UCSD-AML1 (cell line): ENCODE measurements at regions not wholly inside any gene's neighbourhood (a gene's known extent, or its start where the extent isn't known, plus 50 kb on each side); places are given as distances from the start of the nearest gene placed in this dataset.
"Not testable (repeated sequence)": the region's sequence is repeated elsewhere in the genome, so short reads cannot be mapped to it uniquely, and the experiment has no call there.

Source experiments
- DNase-seq: peaks from one replicate; lab custom pipeline; 2025; ENCODE audit not compliant: unreplicated experiment; lab: John Stamatoyannopoulos, UW

DNA sequence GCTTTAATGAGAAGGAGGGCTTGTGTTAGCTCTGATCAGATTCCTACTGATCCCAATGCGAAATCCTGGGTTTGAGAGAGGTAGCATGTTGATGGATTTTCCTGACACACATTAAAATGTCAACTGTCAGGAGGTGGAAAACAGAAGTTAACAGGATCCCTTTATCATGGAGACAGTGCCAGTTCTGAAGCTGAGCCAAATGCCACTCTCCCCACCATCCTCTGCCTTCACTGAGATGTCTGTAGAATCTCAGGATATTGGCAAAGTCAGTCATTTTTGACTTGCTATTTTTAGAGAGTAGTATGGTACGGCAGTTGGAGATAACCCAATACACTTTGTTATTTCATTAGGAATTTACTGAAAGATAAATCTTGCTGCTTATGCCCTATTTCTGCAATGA is 1816.2 kb upstream of the FLRT2 start:
- DNase-seq: no peak

DNA sequence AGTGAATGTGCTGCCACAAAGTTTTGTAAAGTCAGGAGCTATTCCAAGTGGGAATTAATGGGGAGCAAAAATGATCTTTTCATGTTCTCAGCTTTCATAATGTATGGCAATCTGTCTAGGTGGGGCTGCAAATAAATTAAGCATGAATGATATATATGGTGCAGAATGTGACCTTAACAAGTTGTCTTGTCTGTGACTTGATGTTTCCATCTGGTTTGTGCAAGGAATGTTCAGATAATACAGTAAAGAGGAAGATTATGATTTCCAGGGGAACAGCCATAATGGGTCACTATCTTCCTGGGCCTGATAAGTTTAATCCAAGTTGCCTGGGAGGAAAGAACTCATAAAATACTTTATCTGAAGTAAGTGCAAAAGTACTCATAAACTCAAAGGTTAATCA is 1815.8 kb upstream of the FLRT2 start:
- DNase-seq: no peak

DNA sequence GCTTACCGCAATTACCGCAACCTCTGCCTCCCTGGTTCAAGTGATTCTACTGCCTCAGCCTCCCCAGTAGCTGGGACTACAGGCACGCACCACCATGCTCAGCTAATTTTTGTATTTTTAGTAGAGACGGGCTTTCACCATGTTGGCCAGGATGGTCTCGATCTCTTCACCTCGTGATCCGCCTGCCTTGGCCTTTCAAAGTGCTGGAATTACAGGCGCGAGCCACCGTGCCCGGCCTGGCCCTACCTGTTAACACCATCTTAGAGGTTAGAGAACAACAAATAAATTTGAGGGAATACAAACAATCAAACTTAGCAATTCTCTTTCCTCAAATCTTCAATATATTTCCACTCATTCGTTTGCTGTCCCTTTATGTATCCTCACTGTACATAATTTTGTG is 1810.5 kb upstream of the FLRT2 start:
- DNase-seq: not testable (repeated sequence)

DNA sequence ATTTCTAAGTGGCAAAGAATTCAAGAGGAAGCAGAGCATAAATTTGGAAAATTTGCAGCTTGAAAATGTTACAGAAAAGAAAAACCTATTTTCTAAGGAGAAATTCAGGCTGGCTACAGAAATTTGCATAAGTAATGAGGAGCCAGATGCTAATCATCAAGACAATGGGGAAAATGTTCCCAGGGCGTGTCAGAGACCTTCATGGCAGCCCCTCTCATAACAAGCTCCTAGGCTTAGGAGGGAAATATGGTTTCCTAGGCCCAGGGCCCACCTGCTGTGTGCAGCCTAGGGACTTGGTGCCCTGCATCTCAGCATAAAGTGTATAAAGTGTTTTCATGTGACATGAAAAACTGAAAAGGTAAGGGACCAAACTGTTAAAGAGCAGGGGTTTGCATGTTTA is 1796.3 kb upstream of the FLRT2 start:
- DNase-seq: no peak

DNA sequence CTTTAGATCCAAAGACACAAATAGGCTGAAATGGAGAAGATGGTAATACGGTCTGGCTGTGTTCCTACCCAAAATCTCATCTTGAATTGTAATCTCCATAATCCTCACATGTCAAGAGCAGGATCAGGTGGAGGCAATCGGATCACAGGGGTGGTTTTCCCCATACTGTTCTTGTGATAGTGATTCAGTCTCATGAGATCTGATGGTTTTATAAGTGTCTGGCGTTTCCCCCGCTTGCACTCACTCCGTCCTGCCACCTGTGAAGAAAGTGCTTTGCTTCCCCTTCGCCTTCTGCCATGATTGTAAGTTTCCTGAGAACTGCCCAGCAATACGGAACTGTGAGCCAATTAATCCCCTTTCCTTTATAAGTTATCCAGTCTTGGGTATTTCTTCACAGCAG is 1795.5 kb upstream of the FLRT2 start:
- DNase-seq: no peak

DNA sequence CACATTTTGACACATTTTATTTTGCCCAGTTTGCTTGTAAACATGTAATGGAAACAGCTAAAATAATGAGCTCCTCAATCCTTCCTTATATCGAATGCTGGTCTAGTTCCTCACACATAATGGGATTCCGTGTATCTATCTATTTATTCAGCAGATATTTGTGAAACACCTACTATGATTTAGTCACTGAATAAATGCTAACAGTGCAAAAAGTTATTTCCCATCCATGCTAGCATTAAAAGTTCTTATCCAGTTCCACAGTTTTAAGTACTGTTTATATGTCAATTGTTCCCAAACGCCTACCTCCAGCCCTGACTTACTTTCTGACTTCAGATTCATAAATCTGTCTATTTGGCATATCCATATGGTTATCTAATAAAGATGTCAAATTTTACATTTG is 1788.7 kb upstream of the FLRT2 start:
- no peak for DNase-seq

DNA sequence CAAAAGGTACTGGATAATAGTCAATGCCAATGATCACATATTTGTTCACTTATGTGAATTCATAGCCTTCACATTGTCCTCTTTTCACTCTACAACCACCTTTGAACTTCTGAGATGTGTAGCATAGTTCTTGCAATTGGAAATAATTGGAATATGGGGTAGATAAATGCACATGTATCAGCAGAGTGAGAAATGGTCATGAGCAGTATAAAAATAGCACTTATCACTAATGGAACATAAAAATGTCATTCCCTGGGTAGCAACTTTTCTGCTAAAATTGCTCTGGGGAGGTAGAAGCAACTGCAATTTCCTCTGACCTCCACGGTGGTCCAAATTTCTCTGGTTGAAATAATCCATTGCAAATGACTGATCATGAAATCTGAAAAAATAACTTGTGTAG is 1785.7 kb upstream of the FLRT2 start:
- DNase-seq: no peak

DNA sequence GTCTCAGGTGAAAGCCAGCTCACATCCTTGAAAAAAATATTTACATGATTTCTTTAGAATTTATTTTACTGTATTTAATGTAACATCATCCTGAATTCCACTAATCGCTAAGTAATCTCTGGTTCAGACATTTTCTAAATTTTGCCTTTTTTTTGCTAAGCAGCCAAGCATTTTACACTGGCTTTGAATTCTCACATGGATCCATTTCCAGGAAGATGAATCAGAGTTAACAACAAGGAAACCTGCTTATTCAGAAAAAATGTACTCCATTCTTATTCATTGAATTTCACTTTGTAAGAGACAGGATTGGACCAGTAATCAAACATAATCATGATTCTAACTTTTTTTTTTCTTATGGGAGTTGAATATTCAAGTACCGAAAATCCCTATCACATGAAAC is 1785.1 kb upstream of the FLRT2 start:
- no peak for DNase-seq

DNA sequence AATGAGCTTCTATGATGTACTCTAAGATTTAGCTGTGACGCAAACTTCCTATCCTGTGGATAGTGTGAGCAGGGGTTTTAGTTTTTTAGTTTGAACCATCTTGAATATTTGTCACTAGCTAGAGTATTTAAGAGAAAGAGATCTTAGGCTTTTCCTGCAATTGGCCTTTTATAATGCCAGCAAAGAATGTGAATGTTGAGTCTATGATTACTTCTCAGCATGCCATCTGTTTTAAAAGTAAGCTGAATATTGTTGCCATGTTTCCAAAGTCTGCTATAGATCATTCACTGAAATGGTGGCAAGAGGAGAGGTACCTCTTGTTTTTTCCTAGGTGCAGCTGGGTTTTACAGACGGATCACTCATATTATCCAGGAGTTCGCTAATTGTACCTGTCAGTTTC is 1783.6 kb upstream of the FLRT2 start:
- no peak for DNase-seq

DNA sequence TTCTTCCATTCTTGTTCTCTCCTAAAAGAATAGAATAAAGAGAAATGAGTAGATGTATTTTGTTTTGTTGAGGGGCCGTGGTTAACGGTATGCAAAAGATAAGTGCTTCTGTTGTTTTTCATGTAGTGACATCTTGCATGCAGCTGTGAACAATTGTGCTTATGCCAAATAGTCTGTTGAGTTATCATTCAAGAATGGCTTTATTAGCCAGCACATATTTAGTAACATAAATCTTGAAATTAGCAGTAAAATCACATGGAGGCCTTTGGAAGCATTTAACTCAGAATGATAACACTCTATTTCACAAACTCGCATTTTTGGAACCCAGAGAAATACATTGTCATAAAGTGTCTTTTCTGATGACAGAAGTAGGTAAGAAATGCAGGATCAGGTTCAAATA is 1772.0 kb upstream of the FLRT2 start:
- no peak for DNase-seq

DNA sequence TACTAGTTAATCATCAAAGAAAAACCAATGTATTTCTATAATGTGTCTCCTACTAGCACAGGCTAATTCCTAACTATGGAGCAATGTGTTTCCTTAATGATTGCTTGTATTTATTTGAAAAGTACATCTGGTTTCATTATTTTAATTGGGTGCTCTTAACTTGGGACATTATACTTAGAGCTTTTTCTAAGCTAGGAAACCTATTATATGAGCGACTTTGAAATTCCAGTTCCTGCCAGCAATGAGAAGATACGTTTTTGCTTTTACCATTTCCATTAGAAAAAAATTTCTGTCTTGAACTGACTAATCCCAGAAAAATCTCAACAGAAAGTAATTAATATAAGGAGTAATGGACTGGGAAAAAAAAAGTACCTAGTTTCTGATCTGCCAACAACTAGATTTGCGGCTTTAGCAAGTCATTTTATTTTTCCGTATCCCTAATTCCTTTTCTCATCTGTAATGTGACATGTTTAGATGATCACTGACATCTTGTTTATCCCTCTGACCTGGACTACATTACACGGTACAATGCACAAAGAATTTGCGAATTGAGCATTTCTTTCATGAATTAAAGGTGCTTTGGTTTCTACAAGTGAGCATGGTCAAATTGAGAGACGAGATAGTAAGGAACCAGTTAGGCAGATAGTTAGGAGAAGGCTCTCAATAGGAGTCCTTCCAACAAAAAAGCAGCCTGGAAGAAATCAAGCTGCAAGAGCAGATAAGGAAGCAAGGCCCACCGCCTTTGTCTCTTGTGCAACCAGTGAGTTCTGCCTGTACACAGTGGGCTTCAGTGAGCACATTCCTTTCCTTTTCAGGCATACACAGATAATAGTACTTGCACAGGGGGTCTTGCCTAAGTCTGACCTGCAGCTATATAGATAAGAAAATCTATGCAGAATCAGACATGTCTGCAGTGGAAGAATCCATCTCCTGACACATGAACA is 1765.0 kb upstream of the FLRT2 start:
- no peak for DNase-seq

DNA sequence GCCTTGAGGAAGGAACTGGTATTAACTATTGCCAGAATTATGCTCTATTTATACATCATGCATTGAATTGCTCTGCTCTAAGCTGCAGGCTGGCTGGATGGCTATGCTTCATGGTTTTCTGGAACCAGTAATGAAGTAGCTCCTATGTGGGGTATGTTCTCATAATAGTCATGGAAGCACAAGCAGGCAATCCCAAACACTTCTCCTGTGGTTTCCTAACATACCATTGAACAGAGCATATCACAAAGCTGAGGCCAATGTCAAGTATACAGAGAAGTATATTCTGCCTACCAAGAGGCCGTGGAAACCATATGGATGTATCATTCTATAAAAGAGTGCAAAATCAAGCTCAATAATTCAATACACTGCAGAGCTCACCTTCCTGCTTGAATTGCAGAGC is 1752.4 kb upstream of the FLRT2 start:
- DNase-seq: no peak

DNA sequence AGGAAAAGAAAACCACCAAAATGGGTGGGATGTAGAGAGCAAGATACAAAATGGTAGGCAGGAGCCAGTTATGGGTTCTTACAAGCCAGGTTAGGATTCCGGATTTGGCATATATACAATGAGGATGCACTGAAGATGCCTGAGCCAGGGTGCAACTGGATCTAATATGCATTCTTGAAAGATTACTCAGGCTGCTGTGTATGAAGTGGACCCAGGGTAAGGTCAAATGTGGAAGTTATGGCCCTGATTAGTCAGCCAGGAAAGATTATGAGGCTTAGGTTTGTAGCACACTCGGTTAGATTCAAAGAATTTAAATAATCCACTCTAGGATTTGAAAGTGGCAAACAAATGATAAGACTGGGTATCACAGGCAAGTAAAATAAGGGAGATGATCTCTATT is 1750.7 kb upstream of the FLRT2 start:
- DNase-seq: no peak

DNA sequence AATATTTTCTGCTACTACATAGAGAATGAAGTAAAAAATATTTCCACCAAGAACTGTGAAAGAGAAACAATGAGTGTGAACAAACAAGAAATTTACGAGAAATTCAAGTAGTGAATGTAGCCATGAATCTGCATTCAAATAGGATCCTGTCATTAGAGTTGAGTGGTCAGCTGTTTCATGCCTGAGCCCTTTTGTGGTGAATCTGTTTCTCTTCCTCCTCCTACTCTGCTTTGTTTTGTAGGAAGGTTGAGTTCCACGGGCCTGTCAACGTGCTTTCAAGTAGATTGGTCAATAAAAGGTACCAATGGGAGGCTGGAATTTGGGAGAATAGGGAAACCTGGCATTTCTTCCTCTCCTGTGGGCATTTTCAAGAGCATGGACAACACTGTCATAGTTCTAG is 1749.6 kb upstream of the FLRT2 start:
- DNase-seq: no peak

DNA sequence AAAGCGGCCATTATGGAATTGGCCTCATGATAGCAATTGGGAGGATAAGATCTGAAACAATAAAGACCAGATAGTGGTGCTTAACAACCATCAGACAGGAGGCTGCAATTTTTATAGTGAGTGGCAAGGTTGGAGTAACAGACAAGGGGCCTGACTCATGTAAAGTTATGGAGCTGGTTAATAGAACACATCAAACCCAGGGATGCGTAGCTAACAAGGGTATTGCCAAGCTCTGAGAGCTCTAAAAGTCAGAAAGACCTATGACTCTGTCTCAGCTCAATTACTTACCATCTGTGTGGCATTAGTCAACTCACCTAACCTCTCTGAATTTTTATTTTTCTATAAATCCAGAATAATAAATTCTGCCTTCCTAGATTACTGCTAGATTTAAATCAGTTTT is 1731.5 kb upstream of the FLRT2 start:
- DNase-seq: no peak

DNA sequence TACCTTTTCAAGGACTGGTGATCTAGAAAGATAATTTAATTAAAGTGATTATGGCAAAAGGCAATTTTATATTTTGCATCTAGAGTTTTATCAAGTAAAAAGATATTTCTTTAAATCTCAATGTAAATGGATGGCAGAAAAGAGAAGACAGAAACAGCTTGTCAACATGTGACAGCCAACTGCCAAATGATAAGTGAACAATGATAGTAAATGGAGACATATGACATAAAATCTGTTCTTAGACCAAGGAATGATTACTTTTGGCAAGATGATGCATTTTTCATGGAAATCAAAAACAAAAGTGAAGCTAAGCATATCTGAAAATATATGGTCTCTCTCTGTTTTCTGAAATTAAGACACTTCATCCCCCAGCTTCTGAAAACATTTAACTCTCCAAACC is 1730.7 kb upstream of the FLRT2 start:
- DNase-seq: no peak

DNA sequence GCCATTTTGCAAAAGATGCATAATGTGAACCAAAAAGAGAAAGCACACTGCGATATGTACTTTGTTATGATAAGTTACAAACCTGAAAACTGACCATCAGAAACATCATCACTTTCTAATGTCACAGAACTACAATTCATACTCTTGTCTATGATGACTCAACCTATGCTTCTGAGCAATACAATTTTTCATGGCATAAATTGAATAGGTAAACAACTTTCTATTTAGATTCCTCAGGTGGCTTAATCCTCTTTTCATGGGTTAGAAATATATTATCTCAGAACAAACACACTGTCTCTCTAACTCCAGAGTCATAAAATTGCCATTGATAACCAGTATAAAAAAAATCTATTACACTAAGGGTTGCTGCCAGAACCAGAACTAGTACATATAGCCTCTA is 1715.0 kb upstream of the FLRT2 start:
- no peak for DNase-seq

DNA sequence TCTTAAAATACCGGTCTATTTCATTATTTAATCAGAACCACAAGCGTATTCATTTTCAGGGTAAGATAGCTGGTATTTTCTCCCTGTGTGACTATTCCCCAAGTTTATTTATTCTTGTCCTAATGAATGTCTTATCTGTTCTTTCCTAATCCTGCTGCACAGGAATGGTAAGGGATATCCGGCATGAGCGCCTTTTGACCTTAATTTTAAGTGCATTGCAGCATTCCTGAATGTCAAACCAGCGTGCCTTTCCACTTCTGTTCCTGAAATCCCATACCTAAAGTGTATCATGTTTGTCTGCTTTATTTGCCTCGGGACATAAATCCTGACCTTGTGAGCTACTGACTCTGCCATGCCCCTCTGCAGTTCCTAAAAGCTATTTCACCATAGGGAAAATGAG is 1713.2 kb upstream of the FLRT2 start:
- no peak for DNase-seq

DNA sequence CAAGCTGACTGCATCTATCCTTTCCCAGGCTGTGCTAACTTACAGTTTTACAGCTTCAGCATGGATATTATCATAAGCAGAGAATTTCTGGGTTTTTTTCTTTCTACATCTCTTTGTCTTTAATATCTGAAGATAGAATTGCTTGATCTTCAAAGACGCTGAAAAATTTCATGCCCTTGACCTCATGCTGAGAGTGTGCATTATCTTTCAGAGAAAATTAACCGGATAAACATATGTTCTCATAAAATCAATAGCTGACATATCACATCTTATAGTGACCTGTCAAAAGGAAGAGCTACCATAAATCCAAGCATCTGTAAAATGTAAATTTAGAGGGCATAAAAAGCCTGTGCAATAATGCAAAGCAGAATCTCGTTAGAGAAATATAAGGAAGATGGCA is 1704.1 kb upstream of the FLRT2 start:
- no peak for DNase-seq

DNA sequence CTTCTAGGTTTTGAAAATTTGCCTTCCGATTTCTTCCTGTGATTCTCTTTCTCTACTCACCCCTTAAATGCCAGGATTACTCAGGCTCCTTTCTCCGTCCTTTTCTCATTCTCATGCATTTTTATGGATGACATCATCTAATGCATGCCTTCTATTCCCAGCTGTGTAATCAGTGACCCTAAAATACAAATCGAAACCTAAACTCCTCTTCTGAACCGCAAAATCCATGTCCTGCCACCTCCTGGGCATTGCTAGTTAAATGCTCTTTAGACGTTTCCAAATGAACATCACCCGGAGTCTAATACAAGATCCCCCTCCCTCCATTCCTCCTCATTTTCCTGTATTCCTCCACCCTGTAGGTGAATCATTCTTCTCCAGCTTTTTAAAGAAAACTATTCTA is 1703.1 kb upstream of the FLRT2 start:
- DNase-seq: no peak

DNA sequence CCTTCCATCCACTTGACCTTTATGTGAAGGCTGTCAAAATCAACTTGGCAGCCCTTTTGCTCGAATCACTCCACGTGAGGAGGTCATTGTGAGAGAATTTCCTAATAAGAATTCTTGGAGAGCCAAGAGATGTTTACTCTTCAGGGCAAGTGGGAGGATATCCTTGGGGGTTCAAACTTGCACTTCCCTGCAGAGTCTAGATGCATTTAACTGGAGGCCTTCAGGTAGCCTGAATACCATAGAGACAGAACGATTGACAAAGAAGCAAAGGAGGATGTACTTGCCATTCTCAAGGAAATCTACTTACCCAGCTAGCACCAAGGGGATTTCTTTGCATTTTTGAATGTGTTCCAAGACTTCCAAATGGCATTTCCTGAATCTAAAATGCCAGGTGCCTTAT is 1702.6 kb upstream of the FLRT2 start:
- DNase-seq: no peak

DNA sequence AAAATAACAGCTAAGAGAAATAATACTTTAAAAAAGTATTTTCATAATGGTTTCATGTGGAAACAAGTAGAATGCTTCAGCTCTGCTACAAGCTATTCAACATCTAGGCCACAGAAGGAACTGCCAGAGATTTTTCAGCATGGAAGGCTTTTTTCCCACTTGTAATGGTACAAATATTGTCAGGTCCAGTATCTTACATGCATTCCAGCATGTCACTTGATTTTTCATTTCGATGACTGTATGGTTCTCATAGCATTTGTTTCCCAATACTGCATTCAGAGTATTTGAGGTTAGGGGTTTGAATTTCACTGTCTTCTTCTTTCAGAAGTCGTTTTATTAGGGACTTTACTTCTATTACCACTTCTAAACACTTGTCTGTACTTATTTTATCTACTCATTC is 1701.5 kb upstream of the FLRT2 start:
- no peak for DNase-seq

DNA sequence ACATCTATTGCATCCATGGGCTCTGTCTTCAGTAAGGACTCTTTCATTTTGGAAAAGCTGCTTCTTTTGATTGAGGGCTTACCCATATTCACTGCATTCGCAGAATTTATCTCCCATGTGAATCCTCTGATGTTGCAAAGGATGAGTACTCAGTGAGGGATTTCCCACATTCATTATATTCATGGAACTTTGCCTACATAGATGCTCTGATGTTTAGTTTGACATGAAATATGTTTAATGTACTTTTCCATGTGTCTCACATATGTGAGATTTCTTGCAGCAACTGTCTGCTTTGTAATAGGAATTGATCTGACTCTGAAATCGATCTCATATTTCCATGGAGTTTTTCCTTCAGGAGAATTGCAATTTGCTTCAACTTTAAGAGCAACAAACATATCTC is 1699.6 kb upstream of the FLRT2 start:
- no peak for DNase-seq
